Uterus (tissue), 2 donors: ENCODE measurements at regions not wholly inside any gene's neighbourhood (a gene's known extent, or its start where the extent isn't known, plus 50 kb on each side); places are given as distances from the start of the nearest gene placed in this dataset.

Experiments used
- CTCF ChIP-seq, 4 experiments: fragments of 200-600 bp in 2 of 4; fragments of 450-650 bp in 2 of 4; sonication (generic) in 2 of 4; IDR thresholded peaks; one replicate each; pipeline ENCODE4 v1.5.1; 2016 to 2019; ENCODE audit warnings: antibody characterized with exemption in 4 of 4, mild to moderate bottlenecking in 2 of 4, moderate library complexity in 1 of 4
- POLR2A ChIP-seq, 2 donors: fragments of 450-650 bp; IDR thresholded peaks; one replicate each; pipeline ENCODE4 v1.6.1; 2016; ENCODE audit warnings: antibody characterized with exemption in 2 of 2, mild to moderate bottlenecking in 1 of 2, moderate library complexity in 1 of 2

- TF ChIP-seq CTCF (IDR thresholded peaks at IDR 0.05) (no peak), POLR2A (IDR thresholded peaks at IDR 0.05) (no peak)
These were observed 167.1 kb upstream of the GJB5 start for GRCh38 chr1:34587761-34588160.
